GM12872 (cell line): ENCODE measurements at regions not wholly inside any gene's neighbourhood (a gene's known extent, or its start where the extent isn't known, plus 50 kb on each side); places are given as distances from the start of the nearest gene placed in this dataset.

Experiments used
- TF ChIP-seq, protein P1 (sequence below): IDR thresholded peaks from 3 replicates; pipeline ENCODE4 v1.5.1; 2011; ENCODE audit warnings: low read depth, mild to moderate bottlenecking, low read length, moderate library complexity; ENCODE audit not compliant: insufficient read depth

DNA sequence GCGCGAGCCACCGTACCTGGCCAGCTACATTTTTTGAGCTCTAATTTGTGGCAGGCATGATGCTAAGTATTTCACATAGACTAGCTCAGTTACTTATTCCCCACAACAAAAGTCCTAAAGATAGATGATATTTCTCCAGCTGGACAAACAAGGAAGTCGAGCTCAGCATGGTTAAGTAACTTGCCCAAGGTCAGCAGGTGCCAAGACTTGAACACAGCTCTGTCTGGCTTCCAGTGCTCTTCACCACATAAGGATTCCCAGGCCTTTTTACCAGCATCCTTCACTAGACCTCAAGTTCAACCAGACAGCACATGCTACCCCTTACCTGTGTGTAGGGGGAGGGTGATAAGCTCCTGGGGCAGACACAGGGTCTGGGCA, 177.3 kb upstream of the NCAM1 start:
- TF ChIP-seq, protein P1, sequence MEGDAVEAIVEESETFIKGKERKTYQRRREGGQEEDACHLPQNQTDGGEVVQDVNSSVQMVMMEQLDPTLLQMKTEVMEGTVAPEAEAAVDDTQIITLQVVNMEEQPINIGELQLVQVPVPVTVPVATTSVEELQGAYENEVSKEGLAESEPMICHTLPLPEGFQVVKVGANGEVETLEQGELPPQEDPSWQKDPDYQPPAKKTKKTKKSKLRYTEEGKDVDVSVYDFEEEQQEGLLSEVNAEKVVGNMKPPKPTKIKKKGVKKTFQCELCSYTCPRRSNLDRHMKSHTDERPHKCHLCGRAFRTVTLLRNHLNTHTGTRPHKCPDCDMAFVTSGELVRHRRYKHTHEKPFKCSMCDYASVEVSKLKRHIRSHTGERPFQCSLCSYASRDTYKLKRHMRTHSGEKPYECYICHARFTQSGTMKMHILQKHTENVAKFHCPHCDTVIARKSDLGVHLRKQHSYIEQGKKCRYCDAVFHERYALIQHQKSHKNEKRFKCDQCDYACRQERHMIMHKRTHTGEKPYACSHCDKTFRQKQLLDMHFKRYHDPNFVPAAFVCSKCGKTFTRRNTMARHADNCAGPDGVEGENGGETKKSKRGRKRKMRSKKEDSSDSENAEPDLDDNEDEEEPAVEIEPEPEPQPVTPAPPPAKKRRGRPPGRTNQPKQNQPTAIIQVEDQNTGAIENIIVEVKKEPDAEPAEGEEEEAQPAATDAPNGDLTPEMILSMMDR, result no peak

- TF ChIP-seq, protein P1, result no peak
These were observed 176.7 kb upstream of the NCAM1 start for GRCh38 chr11:112784323-112785073.

DNA sequence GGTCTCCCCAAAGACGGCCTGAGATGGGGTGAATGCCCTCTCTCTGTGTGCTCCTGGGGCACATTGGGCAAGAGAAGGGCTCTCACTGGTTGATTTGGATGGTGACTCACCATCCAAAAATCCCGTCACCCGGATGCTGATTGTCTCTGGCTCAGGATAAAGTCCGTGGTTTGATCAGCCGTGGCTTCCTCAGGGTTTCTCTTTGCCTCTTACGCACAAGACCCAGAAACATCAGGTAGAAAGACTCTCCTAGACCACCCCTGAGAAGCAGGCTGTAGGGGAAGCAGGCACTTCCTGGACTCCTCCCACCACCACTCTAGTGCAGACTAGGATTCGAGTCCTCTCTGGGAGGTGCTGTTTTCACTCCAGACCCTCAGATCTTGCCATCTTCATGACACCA, 176.1 kb upstream of the NCAM1 start:
- TF ChIP-seq, protein P1, result no peak

DNA sequence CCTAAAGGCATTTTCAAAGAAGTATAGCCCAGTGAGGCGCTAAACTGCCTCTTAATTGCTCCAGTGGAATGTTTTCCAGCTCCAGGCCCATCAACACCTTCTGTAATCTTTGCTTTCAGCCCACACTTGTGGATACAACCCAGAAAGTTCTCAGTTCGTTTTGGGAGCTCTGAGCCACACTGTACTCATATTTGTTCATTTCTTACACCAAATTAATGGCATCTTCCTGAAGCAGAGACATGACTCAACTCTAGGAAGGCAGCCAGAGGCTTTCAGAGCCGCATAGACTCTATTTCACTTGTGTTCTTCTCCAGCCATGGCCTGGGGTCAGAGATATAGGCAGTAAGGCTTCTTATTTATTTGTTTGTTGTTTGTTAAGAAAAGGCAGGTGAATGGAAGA, 175.5 kb upstream of the NCAM1 start:
- TF ChIP-seq, protein P1, result no peak

- TF ChIP-seq, protein P1, result no peak
These were observed 175.0 kb upstream of the NCAM1 start for GRCh38 chr11:112786196-112786595.

DNA sequence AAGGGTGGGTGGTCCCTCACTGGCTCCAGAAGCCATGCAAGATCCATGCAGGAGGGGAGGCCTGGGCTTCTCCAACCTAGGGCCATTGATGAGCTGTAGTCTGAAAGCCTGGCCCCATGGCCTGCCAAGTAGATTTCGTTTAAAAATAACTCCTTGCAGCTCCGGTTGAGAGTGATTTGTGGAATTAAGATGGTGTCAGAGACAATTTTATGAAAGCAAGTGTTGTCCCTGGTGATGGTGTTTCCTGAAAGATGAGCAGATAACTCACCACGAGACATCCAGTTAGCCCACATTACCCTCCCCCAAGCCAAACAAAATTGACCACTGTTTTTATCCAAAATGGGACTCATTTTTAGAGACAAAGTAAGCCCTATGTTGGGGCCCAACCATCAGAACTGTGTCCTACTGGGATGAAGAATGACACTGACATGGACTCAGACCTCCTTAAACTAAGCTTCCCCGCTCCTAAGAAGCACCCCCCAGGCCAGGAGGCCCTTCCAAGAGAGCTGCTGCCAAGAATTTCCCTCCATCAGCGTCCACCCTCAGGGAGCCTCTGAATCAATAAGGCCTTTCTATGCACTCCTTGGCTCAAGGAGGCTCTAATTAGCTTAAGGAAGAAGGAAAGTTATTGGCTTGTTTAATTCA, 174.2 kb upstream of the NCAM1 start:
- TF ChIP-seq, protein P1, result no peak

DNA sequence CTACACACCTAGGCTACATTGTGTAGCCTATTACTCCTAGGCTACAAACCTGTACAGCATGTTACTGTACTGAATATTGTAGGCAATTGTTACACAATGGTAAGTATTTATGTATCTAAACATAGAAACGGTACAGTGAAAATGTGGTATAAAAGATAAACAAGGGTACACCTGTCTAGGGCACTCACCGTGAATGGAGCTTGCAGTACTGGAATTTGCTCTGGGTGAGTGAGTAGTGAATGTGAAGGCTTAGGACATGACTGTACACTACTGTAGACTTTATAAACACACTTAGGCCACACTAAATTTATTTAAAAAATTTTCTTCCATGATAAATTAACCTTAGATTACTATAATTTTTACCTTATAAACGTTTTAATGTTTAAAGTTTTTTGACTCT, 171.7 kb upstream of the NCAM1 start:
- TF ChIP-seq, protein P1, result no peak
